ENCODE measurements at regions not wholly inside any gene's neighbourhood (a gene's known extent, or its start where the extent isn't known, plus 50 kb on each side); places are given as distances from the start of the nearest gene placed in this dataset.

- TF ChIP-seq ZNF512 (CRISPR knock-in tag; IDR thresholded peaks at IDR 0.05; ENCODE audit: borderline replicate concordance), result no peak
- TF ChIP-seq MYBL2 (CRISPR knock-in tag; IDR thresholded peaks at IDR 0.05), result no peak
- TF ChIP-seq ATF3 (CRISPR knock-in tag; conservative IDR thresholded peaks at IDR 0.05), result no peak
- no peak for TF ChIP-seq ARID4B (CRISPR knock-in tag; IDR thresholded peaks at IDR 0.05; ENCODE audit: borderline replicate concordance)
- no peak for TF ChIP-seq ZNF423 (CRISPR knock-in tag; IDR thresholded peaks at IDR 0.05)
- TF ChIP-seq JAZF1 (CRISPR knock-in tag; IDR thresholded peaks at IDR 0.05), result no peak
- TF ChIP-seq FOXK1 (CRISPR knock-in tag; IDR thresholded peaks at IDR 0.05), result no peak
- TF ChIP-seq ZNF263 (CRISPR knock-in tag; IDR thresholded peaks at IDR 0.05; ENCODE audit: low read depth), result no peak
Observed at GRCh38 chr1:121516234-121516967, 331.6 kb downstream of the SRGAP2C start (continued).

GRCh38 chr1:121517586-121518230 is 332.9 kb downstream of the SRGAP2C start:
- Mint-ChIP-seq H3K4me1 (peaks cover 22% of the 10 kb centered on the region), H3K27ac (no peak overlapping the region), H3K36me3 (peaks cover 7% of the 10 kb centered on the region; the same call in 1 of the 2 replicates), H3K27me3 (ENCODE audit: low read depth) (peaks cover 15% of the 10 kb centered on the region), H3K9me3 (peaks cover 27% of the 10 kb centered on the region), H3K4me3 (peak overlapping the region; percentile 78; the same call in 1 of the 2 replicates)
- POLR2A ChIA-PET, result interaction anchor here (0.6 kb wide), 1 partner anchor 90 kb away, joined by 4 read pairs; no protein-coding TSS in a partner anchor
- ATAC-seq (no peak), DNase-seq (ENCODE audit: low spot score) (no peak)
- CTCF ChIA-PET, result no interaction called here
- TF ChIP-seq PRDM15 (CRISPR knock-in tag; IDR thresholded peaks at IDR 0.05) (no peak), PREB (CRISPR knock-in tag; IDR thresholded peaks at IDR 0.05; ENCODE audit: borderline replicate concordance) (no peak), ELF4 (CRISPR knock-in tag; IDR thresholded peaks at IDR 0.05; ENCODE audit: low read depth) (no peak), ERG (CRISPR knock-in tag; IDR thresholded peaks at IDR 0.05) (no peak), RORB (CRISPR knock-in tag; IDR thresholded peaks at IDR 0.05) (no peak), ZNF532 (CRISPR knock-in tag; IDR thresholded peaks at IDR 0.05; ENCODE audit: borderline replicate concordance) (no peak), EMX1 (CRISPR knock-in tag; IDR thresholded peaks at IDR 0.05) (no peak), ETV6 (CRISPR knock-in tag; IDR thresholded peaks at IDR 0.05) (no peak), ZNF671 (CRISPR knock-in tag; IDR thresholded peaks at IDR 0.05) (no peak), RELA (CRISPR knock-in tag; IDR thresholded peaks at IDR 0.05; ENCODE audit: borderline replicate concordance) (no peak)
